H9 (cell line): ENCODE measurements at regions not wholly inside any gene's neighbourhood (a gene's known extent, or its start where the extent isn't known, plus 50 kb on each side); places are given as distances from the start of the nearest gene placed in this dataset.

Experiments used
- DNase-seq: peaks from one replicate; pipeline ENCODE4 v3.0.0-alpha.2; 2017
- H2AFZ ChIP-seq: one replicate; pipeline ENCODE4 v1.6.1; 2013; ENCODE audit warnings: mild to moderate bottlenecking, low read length, control low read depth, moderate library complexity
- H2AK5ac ChIP-seq: 2 replicates; pipeline ENCODE4 v1.6.1; 2013; ENCODE audit warnings: low read length, control low read depth, mixed read lengths; ENCODE audit not compliant: insufficient read length
- H2BK120ac ChIP-seq: one replicate; pipeline ENCODE4 v1.6.1; 2013; ENCODE audit warnings: low read depth, mild to moderate bottlenecking, low read length, control low read depth, inconsistent platforms; ENCODE audit not compliant: poor library complexity, severe bottlenecking
- H2BK12ac ChIP-seq: 2 replicates; pipeline ENCODE4 v1.6.1; 2013; ENCODE audit warnings: low read length, control low read depth, mixed read lengths, low read depth; ENCODE audit not compliant: insufficient read length
- H2BK15ac ChIP-seq: 2 replicates; pipeline ENCODE4 v1.6.1; 2013; ENCODE audit warnings: low read depth, low read length, control low read depth
- H2BK20ac ChIP-seq: one replicate; pipeline ENCODE4 v1.6.1; 2013; ENCODE audit warnings: low read depth, mild to moderate bottlenecking, low read length, control low read depth, inconsistent platforms; ENCODE audit not compliant: poor library complexity, severe bottlenecking
- H2BK5ac ChIP-seq: 2 replicates; pipeline ENCODE4 v1.6.1; 2013; ENCODE audit warnings: low read length, control low read depth, mixed read lengths; ENCODE audit not compliant: insufficient read length
- H3K14ac ChIP-seq: 2 replicates; pipeline ENCODE4 v1.6.1; 2013; ENCODE audit warnings: low read length, control low read depth; ENCODE audit not compliant: insufficient read depth
- H3K18ac ChIP-seq: 2 replicates; pipeline ENCODE4 v1.6.1; 2013; ENCODE audit warnings: low read depth, mild to moderate bottlenecking, mixed read lengths, low read length, control low read depth; ENCODE audit not compliant: insufficient read length
- H3K23ac ChIP-seq: 2 replicates; pipeline ENCODE4 v1.6.1; 2013; ENCODE audit warnings: low read length, control low read depth, mixed read lengths, low read depth; ENCODE audit not compliant: insufficient read length
- H3K23me2 ChIP-seq: 2 replicates; pipeline ENCODE4 v1.6.1; 2013; ENCODE audit warnings: low read depth, mild to moderate bottlenecking, mixed read lengths, low read length, control low read depth; ENCODE audit not compliant: insufficient read length, poor library complexity, severe bottlenecking
- H3K27ac ChIP-seq: 2 replicates; pipeline ENCODE4 v1.5.1; 2013; ENCODE audit warnings: low read length, control low read depth, mixed read lengths, low read depth; ENCODE audit not compliant: insufficient read length
- H3K27me3 ChIP-seq: 2 replicates; pipeline ENCODE4 v1.6.1; 2013; ENCODE audit warnings: low read length, control low read depth, inconsistent platforms; ENCODE audit not compliant: insufficient read depth
- H3K4ac ChIP-seq: 2 replicates; pipeline ENCODE4 v1.6.1; 2013; ENCODE audit warnings: low read depth, mild to moderate bottlenecking, control low read depth, inconsistent platforms, low read length, moderate library complexity
- H3K4me1 ChIP-seq: 2 replicates; pipeline ENCODE4 v1.6.1; 2013; ENCODE audit warnings: low read length, control low read depth, inconsistent platforms; ENCODE audit not compliant: insufficient read depth
- H3K4me2 ChIP-seq: 2 replicates; pipeline ENCODE4 v1.6.1; 2013; ENCODE audit warnings: low read length, control low read depth, mixed read lengths; ENCODE audit not compliant: insufficient read length, insufficient read depth
- H3K56ac ChIP-seq: 2 replicates; pipeline ENCODE4 v1.6.1; 2013; ENCODE audit warnings: low read depth, mild to moderate bottlenecking, mixed read lengths, low read length, control low read depth; ENCODE audit not compliant: insufficient read length
- H3K79me1 ChIP-seq: 2 replicates; pipeline ENCODE4 v1.6.1; 2013; ENCODE audit warnings: low read depth, mild to moderate bottlenecking, moderate library complexity, low read length, control low read depth, inconsistent platforms; ENCODE audit not compliant: insufficient read depth, poor library complexity, severe bottlenecking
- H3K79me2 ChIP-seq: 2 replicates; pipeline ENCODE4 v1.6.1; 2013; ENCODE audit warnings: low read length, control low read depth, inconsistent platforms; ENCODE audit not compliant: insufficient read depth
- H3K9ac ChIP-seq: 2 replicates; pipeline ENCODE4 v1.6.1; 2013; ENCODE audit warnings: low read length, control low read depth, mixed read lengths; ENCODE audit not compliant: insufficient read length; ENCODE audit errors: extremely low read depth
- H3K9me3 ChIP-seq: one replicate; pipeline ENCODE4 v1.6.1; 2013; ENCODE audit warnings: low read depth, low read length, inconsistent platforms; ENCODE audit not compliant: control insufficient read depth
- H3T11ph ChIP-seq: one replicate; pipeline ENCODE4 v1.6.1; 2013; ENCODE audit warnings: mild to moderate bottlenecking, low read length, control low read depth, inconsistent platforms
- H4K20me1 ChIP-seq: one replicate; pipeline ENCODE4 v1.6.1; 2013; ENCODE audit not compliant: control insufficient read depth, insufficient read length, insufficient read depth
- H4K5ac ChIP-seq: 2 replicates; pipeline ENCODE4 v1.6.1; 2013; ENCODE audit warnings: low read depth, mild to moderate bottlenecking, mixed read lengths, low read length, control low read depth; ENCODE audit not compliant: insufficient read length
- H4K8ac ChIP-seq: replicated peaks from 2 replicates; pipeline ENCODE4 v1.6.1; 2013; ENCODE audit warnings: low read length, control low read depth, mixed read lengths, low read depth; ENCODE audit not compliant: insufficient read length
- H4K91ac ChIP-seq: 2 replicates; pipeline ENCODE4 v1.6.1; 2013; ENCODE audit warnings: low read depth, mild to moderate bottlenecking, moderate library complexity, mixed read lengths, low read length, control low read depth; ENCODE audit not compliant: insufficient read length
- H3K27ac Mint-ChIP-seq, 3 experiments: 2 replicates in 2 of 3; 3 replicates in 1 of 3; pipeline ENCODE4 v1.8.0; 2020 to 2021; ENCODE audit warnings: mixed read lengths in 3 of 3, mild to moderate bottlenecking in 1 of 3, moderate library complexity in 1 of 3
- H3K27me3 Mint-ChIP-seq: 2 replicates; pipeline ENCODE4 v1.8.0; 2021; ENCODE audit warnings: low read depth, mild to moderate bottlenecking, moderate library complexity, mixed read lengths
- H3K36me3 Mint-ChIP-seq, 3 experiments: 2 replicates in 2 of 3; 3 replicates in 1 of 3; pipeline ENCODE4 v1.8.0; 2020 to 2021; ENCODE audit warnings: low read depth in 3 of 3, mixed read lengths in 3 of 3; ENCODE audit not compliant: insufficient read depth in 1 of 3
- H3K4me1 Mint-ChIP-seq, 2 experiments: 2 replicates each; pipeline ENCODE4 v1.8.0; 2020; ENCODE audit warnings: mixed read lengths in 2 of 2
- H3K4me3 Mint-ChIP-seq, 2 experiments: 2 replicates in 1 of 2; 3 replicates in 1 of 2; pipeline ENCODE4 v1.8.0; 2020 to 2021; ENCODE audit warnings: mild to moderate bottlenecking in 2 of 2, mixed read lengths in 2 of 2, moderate library complexity in 1 of 2
- H3K9me3 Mint-ChIP-seq, 2 experiments: 2 replicates in 1 of 2; 3 replicates in 1 of 2; pipeline ENCODE4 v1.8.0; 2020; ENCODE audit warnings: mild to moderate bottlenecking in 2 of 2, mixed read lengths in 2 of 2, moderate library complexity in 1 of 2
- WGBS: extraction: QIAGEN DNeasy Blood & Tissue Kit; methylation state at CpG from one replicate; pipeline ENCODE4 v1.1.7; 2013; ENCODE audit warnings: missing lambda C conversion rate, low lambda C conversion rate, mixed read lengths; ENCODE audit not compliant: insufficient read length; ENCODE audit errors: extremely low coverage; 5-methylcytosine and 5-hydroxymethylcytosine counted together
- TF ChIP-seq, protein P1 (sequence below): fragments of 200-600 bp; sonication (generic); conservative IDR thresholded peaks from 3 replicates; pipeline ENCODE4 v1.8.0; 2021; ENCODE audit warnings: antibody characterized with exemption, mild to moderate bottlenecking

GRCh38 chr13:80824229-80824628, 483.3 kb upstream of the SPRY2 start:
- H3K9me3 ChIP-seq = no peaks in the 10 kb centered on the region
- no peak overlapping the region for H3K4me3 Mint-ChIP-seq
- H3K18ac ChIP-seq = no peak overlapping the region
- no peak overlapping the region for H2AFZ ChIP-seq
- no peak overlapping the region for H3K27ac Mint-ChIP-seq
- H4K91ac ChIP-seq = no peak overlapping the region
- H2BK15ac ChIP-seq = no peak overlapping the region
- H3K14ac ChIP-seq = no peak overlapping the region
- peaks cover 0 to 29% (median 4%) of the 10 kb centered on the region in 3 experiments; a peak in 5 of 7 replicates for H3K36me3 Mint-ChIP-seq
- H3K27ac ChIP-seq = no peak overlapping the region
- no peak overlapping the region for H3K56ac ChIP-seq
- no peak overlapping the region for H2BK120ac ChIP-seq
- H3K4ac ChIP-seq = no peak overlapping the region
- H3K4me2 ChIP-seq = no peak overlapping the region
- H3K27me3 ChIP-seq = no peaks in the 10 kb centered on the region
- no peaks in the 10 kb centered on the region for H3K79me1 ChIP-seq
- H3K27me3 Mint-ChIP-seq = no peaks in the 10 kb centered on the region
- no peak overlapping the region for H3T11ph ChIP-seq
- no peak overlapping the region for H3K9ac ChIP-seq
- H3K4me1 ChIP-seq = no peaks in the 10 kb centered on the region
- no peak for DNase-seq
- H4K8ac ChIP-seq = no peak overlapping the region
- TF ChIP-seq, protein P1, sequence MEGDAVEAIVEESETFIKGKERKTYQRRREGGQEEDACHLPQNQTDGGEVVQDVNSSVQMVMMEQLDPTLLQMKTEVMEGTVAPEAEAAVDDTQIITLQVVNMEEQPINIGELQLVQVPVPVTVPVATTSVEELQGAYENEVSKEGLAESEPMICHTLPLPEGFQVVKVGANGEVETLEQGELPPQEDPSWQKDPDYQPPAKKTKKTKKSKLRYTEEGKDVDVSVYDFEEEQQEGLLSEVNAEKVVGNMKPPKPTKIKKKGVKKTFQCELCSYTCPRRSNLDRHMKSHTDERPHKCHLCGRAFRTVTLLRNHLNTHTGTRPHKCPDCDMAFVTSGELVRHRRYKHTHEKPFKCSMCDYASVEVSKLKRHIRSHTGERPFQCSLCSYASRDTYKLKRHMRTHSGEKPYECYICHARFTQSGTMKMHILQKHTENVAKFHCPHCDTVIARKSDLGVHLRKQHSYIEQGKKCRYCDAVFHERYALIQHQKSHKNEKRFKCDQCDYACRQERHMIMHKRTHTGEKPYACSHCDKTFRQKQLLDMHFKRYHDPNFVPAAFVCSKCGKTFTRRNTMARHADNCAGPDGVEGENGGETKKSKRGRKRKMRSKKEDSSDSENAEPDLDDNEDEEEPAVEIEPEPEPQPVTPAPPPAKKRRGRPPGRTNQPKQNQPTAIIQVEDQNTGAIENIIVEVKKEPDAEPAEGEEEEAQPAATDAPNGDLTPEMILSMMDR = no peak
- H4K20me1 ChIP-seq = no peaks in the 10 kb centered on the region
- H2BK12ac ChIP-seq = no peak overlapping the region
- peaks cover 23 to 39% of the 10 kb centered on the region in 2 experiments for H3K9me3 Mint-ChIP-seq
- H3K23ac ChIP-seq = no peak overlapping the region
- no peak overlapping the region for H2AK5ac ChIP-seq
- H4K5ac ChIP-seq = no peak overlapping the region
- no peaks in the 10 kb centered on the region for H3K4me1 Mint-ChIP-seq
- H3K23me2 ChIP-seq = no peaks in the 10 kb centered on the region
- no CpG with 5 or more reads among the region's 1 CpG for WGBS
- H2BK20ac ChIP-seq = no peak overlapping the region
- no peak overlapping the region for H2BK5ac ChIP-seq
- H3K79me2 ChIP-seq = no peaks in the 10 kb centered on the region
